ENCODE measurements at regions not wholly inside any gene's neighbourhood (a gene's known extent, or its start where the extent isn't known, plus 50 kb on each side); places are given as distances from the start of the nearest gene placed in this dataset.
"Not testable (repeated sequence)": the region's sequence is repeated elsewhere in the genome, so short reads cannot be mapped to it uniquely, and the experiment has no call there.

GRCh38 chr9:106450549-106450948, 412.4 kb upstream of the ZNF462 start:
- DNase-seq, result no peak

GRCh38 chr9:106451223-106451622, 411.7 kb upstream of the ZNF462 start:
- DNase-seq, result no peak

GRCh38 chr9:106456581-106456980, 406.4 kb upstream of the ZNF462 start:
- no peak for DNase-seq

- DNase-seq, result no peak
Observed at GRCh38 chr9:106467113-106467864, 395.7 kb upstream of the ZNF462 start.

DNA sequence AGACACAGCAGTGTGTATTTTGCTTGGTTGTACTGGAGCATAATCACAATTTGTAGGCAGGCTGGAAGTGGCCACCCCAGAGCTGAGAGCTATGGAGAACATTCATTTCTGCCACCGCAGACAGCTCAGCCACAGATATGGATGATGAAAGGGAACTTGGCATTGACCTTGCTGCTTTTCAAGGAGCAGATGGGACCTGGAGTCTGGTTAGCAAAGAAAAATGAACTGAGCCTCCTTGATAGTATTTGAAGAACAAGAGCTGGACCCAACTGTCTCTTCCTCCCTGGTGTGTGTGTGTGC, 395.2 kb upstream of the ZNF462 start:
- DNase-seq, result no peak

- no peak for DNase-seq
Observed at GRCh38 chr9:106468431-106468830, 394.5 kb upstream of the ZNF462 start.

- DNase-seq, result no peak
Observed at GRCh38 chr9:106478312-106478711, 384.7 kb upstream of the ZNF462 start.

GRCh38 chr9:106478727-106479126, 384.2 kb upstream of the ZNF462 start:
- DNase-seq, result no peak

DNA sequence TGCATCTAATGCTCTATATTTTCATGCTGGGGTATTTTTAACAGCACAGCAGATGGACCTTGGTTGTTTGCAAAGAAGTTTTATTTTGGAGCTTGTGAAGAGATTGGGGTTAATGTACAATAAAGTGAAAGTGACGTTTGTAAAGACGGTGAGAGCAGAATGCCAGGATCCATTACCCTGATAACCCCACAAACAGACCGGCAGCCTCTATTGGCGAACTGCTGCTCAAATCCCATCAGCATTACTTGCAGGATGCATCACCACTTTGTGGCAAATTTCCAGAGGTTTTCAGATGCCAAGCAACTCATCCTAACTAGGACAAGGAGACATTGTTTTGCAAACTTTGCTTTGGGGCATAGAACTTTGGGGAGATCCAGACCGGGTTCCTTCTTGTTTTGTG, 383.3 kb upstream of the ZNF462 start:
- DNase-seq, result no peak

DNA sequence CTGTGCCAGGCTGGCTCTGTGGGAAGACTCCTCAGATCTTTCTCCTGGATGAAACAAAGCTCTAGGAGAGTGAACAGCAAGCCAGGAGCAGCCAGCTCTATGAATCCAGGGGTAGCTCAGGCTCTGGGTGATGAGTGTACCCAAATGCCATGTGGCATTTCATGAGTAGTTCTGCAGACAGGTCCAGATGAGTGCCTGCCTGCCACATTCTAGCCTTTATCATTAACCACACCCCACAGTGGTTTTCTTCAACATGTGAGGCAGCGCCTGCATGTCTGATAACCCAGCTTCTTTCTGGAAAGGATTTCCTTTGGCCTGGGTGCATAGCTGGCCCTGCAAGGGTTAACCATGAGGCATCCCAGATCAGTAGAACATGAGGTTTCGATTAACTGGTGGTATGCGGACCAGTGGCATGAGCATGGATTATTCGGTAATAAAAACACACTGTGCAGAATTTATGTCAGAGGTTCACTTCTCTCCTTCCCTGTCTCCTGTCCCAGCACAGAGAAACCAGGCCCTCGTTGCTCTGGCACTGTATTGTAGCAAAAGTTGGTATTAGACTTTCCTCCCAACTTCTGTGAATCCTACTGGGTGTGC, 381.9 kb upstream of the ZNF462 start:
- no peak for DNase-seq

- DNase-seq, result no peak
Observed at GRCh38 chr9:106482733-106483132, 380.2 kb upstream of the ZNF462 start.

- DNase-seq, result no peak
Observed at GRCh38 chr9:106486685-106487084, 376.3 kb upstream of the ZNF462 start.

- no peak for DNase-seq
Observed at GRCh38 chr9:106487266-106487665, 375.7 kb upstream of the ZNF462 start.

- not testable (repeated sequence) for DNase-seq
Observed at GRCh38 chr9:106492126-106492525, 370.8 kb upstream of the ZNF462 start.

DNA sequence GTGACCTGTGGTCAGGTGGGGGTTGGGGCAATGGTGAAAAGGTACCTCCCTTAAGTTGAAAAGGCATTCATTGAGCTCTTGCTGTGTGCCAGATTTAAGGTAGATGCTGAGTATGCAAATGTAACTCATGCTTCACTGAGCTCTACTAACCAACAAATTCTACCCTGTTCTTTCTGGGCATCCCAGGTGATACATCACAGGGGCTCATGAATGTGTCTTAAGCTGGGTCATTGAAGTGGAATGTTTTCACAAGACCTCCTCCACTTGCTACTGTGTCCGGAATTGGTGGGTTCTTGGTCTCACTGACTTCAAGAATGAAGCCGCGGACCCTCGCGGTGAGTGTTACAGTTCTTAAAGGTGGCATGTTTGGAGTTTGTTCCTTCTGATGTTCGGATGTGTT, 362.8 kb upstream of the ZNF462 start:
- no peak for DNase-seq

GRCh38 chr9:106501210-106501609, 361.8 kb upstream of the ZNF462 start:
- DNase-seq, result not testable (repeated sequence)

- no peak for DNase-seq
Observed at GRCh38 chr9:106502930-106503329, 360.0 kb upstream of the ZNF462 start.

- DNase-seq, result no peak
Observed at GRCh38 chr9:106503759-106504158, 359.2 kb upstream of the ZNF462 start.

GRCh38 chr9:106526716-106527204, 336.2 kb upstream of the ZNF462 start:
- DNase-seq, result no peak

GRCh38 chr9:106528158-106528557, 334.8 kb upstream of the ZNF462 start:
- DNase-seq, result no peak

DNA sequence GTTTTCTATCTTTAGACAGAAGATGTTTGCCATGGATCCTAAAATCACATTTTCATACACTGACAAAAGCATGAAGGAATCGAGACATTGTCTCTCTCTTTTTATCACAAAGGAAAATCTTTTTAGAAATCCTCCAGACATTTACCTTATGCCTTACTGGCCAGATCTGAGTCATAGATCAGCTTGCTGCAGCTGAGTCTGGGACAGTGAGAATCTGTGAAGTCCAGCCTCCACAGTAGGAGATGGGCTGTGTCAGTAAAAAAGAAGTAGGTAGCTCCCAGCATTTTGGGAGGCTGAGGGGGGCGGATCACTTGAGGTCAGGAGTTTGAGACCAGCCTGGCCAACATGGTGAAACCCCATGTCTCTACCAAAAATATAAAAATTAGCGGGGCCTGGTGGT, 333.4 kb upstream of the ZNF462 start:
- DNase-seq, result no peak

GRCh38 chr9:106531491-106531890, 331.5 kb upstream of the ZNF462 start:
- DNase-seq, result no peak

- no peak for DNase-seq
Observed at GRCh38 chr9:106532306-106533015, 330.5 kb upstream of the ZNF462 start.

DNA sequence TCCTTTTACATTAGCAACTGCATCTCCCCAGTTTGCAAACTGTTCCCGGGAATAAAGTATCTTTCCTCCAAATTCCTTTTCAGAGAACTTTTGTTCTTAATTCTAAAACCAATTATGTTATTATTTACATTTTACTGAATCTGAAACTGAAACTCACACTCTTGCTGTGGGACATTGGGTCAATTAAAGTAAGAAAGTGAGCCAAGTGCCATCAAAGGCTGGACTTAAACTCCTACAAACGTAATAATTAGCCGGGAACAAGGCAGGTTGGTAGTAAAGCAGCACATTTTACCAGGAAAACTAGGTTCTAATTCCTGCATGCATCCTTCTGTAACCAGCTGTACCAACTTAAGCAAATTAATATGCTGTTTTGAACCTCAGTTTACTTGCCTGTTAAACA, 328.2 kb upstream of the ZNF462 start:
- DNase-seq, result no peak
